Urothelium cell line (cell line): ENCODE measurements at regions not wholly inside any gene's neighbourhood (a gene's known extent, or its start where the extent isn't known, plus 50 kb on each side); places are given as distances from the start of the nearest gene placed in this dataset.
A peak's percentile ranks its signal among the peaks of the same experiment; 100 is the strongest.

Experiments used
- DNase-seq: peaks from one replicate; pipeline ENCODE4 v3.0.0; 2011; ENCODE audit warnings: low spot score, mixed read lengths
- FAIRE-seq: peaks from 2 replicates; lab custom pipeline; 2011; peaks lifted over from hg19 to GRCh38; lab: Jason Lieb, UNC

GRCh38 chr6:21648475-21649050, 55.0 kb downstream of the SOX4 start:
- DNase-seq (no peak), FAIRE-seq (no peak)

GRCh38 chr6:21653323-21653722, 59.8 kb downstream of the SOX4 start:
- no peak for FAIRE-seq
- no peak for DNase-seq

- FAIRE-seq (no peak), DNase-seq (no peak)
Observed at GRCh38 chr6:21653905-21654304, 60.4 kb downstream of the SOX4 start.

- no peak for FAIRE-seq
- no peak for DNase-seq
Observed at GRCh38 chr6:21654361-21654760, 60.8 kb downstream of the SOX4 start.

GRCh38 chr6:21663966-21664313, 70.4 kb downstream of the SOX4 start:
- DNase-seq (no peak), FAIRE-seq (no peak)

- FAIRE-seq (no peak), DNase-seq (no peak)
Observed at GRCh38 chr6:21664314-21665109, 71.0 kb downstream of the SOX4 start.

- DNase-seq (no peak), FAIRE-seq (no peak)
Observed at GRCh38 chr6:21665110-21665391, 71.5 kb downstream of the SOX4 start.

GRCh38 chr6:21665392-21666200, 72.0 kb downstream of the SOX4 start:
- FAIRE-seq (no peak), DNase-seq (no peak)

GRCh38 chr6:21666201-21666691, 72.7 kb downstream of the SOX4 start:
- no peak for DNase-seq
- no peak for FAIRE-seq

GRCh38 chr6:21666853-21667681, 73.5 kb downstream of the SOX4 start:
- DNase-seq (no peak), FAIRE-seq (no peak)

- FAIRE-seq (no peak), DNase-seq (no peak)
Observed at GRCh38 chr6:21668795-21669194, 75.2 kb downstream of the SOX4 start.

GRCh38 chr6:21676769-21677168, 83.2 kb downstream of the SOX4 start:
- FAIRE-seq (no peak), DNase-seq (no peak)

- DNase-seq (peak; percentile 67), FAIRE-seq (no peak)
Observed at GRCh38 chr6:21678990-21679389, 85.4 kb downstream of the SOX4 start.

GRCh38 chr6:21679761-21680265, 86.3 kb downstream of the SOX4 start:
- DNase-seq: peak; percentile 65
- no peak for FAIRE-seq

GRCh38 chr6:21680611-21681010, 87.1 kb downstream of the SOX4 start:
- FAIRE-seq (no peak), DNase-seq (no peak)

GRCh38 chr6:21690489-21690888, 96.9 kb downstream of the SOX4 start:
- FAIRE-seq (no peak), DNase-seq (no peak)

GRCh38 chr6:21691685-21692346, 98.3 kb downstream of the SOX4 start:
- FAIRE-seq: no peak
- no peak for DNase-seq

- no peak for DNase-seq
- no peak for FAIRE-seq
Observed at GRCh38 chr6:21692721-21693120, 99.2 kb downstream of the SOX4 start.

GRCh38 chr6:21694168-21694567, 100.6 kb downstream of the SOX4 start:
- FAIRE-seq: no peak
- no peak for DNase-seq
